ENCODE measurements at regions not wholly inside any gene's neighbourhood (a gene's known extent, or its start where the extent isn't known, plus 50 kb on each side); places are given as distances from the start of the nearest gene placed in this dataset.

DNA sequence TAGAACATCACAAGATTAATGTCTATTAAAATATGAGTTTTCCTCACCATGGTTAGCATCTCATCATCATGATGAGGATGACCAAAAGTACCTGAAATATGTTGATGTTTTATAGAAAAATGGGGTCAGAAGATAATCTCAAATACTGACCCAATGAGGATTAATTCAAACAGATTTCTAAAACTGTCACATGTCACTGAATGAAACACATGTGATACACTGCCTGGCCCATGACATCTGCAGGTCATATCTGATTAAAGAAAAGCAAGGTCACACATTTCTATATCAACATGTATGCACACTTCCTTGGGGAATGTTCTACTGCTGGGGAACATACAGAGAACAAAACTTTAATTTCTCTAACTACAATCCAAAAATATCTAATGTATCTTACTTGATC is 470.6 kb upstream of the ADGRL2 start:
- no peak for DNase-seq (ENCODE audit: low spot score)

GRCh38 chr1:81329041-81329440 is 471.7 kb upstream of the ADGRL2 start:
- DNase-seq (ENCODE audit: low spot score): no peak

- DNase-seq (ENCODE audit: low spot score): no peak
Measured at GRCh38 chr1:81327743-81328142, 473.0 kb upstream of the ADGRL2 start.

DNA sequence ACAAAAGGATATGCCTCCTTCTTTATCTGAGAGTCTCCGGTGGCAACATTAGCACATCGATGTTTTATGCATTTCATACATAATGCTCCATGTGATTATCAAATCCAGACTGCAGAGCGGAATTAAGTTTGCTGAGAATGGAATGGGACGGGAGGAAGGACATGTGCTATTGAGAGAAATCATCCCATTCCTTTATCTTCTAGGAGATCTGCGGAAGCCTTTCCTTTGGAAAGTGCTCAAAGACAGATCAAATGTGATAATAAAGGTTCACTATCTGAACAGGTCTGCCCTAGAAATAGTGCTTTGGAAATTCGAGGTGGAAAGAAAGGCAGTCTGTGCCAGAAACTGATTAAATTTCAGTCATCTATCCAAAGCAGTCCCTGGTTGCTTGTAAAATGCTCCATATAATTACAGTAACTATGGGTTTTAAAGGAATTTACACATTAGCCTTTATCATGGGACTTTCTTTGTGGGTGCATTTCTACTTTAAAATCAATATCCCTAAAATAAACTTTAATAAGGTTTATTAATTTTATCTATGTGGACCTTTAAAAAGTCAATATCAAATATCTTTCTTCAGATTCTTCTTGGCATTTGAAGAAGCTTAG is 473.5 kb upstream of the ADGRL2 start:
- DNase-seq (ENCODE audit: low spot score): no peak

- DNase-seq (ENCODE audit: low spot score): no peak
Measured at GRCh38 chr1:81326212-81326611, 474.5 kb upstream of the ADGRL2 start.

GRCh38 chr1:81325397-81325796 is 475.3 kb upstream of the ADGRL2 start:
- DNase-seq (ENCODE audit: low spot score): no peak

- no peak for DNase-seq (ENCODE audit: low spot score)
Measured at GRCh38 chr1:81323862-81324261, 476.9 kb upstream of the ADGRL2 start.

- DNase-seq (ENCODE audit: low spot score): no peak
Measured at GRCh38 chr1:81317191-81317590, 483.5 kb upstream of the ADGRL2 start.

DNA sequence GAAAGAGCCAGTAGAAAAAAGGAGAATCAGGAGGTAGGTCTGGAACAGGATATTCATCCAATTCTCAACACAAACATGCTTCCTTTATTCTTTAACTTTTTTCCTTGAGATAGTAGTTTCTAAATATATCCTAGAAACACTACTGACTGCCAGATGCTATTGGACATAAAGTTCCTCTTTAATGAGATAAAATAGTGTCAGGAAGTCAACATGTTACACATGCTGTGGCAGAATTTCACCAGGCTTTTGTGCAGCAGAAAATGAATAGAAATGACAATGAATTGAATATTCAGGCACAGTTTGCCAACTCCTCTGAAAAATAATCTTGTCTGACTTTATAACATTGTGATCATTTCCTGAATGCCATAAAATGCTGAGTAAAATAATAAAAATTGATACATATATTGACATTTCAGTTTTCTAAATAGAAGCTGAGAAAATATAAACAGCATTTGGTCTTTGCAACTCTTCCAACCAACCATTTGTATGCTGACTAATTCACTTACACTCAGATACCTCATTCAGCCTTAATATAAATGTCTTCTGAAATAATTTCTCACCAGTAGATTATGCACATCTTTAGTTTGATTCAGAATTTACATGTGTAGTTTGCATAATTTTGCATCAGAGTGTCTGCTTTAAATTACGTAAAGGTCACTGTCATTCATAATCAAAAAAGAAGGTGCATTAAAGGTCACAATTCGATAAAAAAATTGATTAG is 486.1 kb upstream of the ADGRL2 start:
- DNase-seq (ENCODE audit: low spot score): no peak

DNA sequence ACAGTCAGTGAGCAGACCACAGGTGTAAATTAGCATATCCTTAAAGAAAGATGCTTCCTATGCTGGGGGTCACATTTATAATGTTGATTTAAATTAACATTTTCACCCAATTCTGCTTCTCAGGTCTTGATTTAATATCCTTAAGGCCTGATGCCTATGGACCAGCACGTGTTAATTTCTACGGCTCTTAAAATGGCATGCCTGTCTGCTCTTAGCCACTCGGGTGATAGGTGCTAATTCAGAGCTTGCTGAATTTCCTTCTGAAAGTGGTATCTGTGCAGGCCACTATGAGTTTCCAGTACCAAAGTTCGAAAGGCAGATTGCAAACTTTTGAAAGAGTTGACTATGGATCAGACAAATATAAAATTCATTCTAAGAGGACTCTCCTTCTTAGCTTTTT is 487.4 kb upstream of the ADGRL2 start:
- no peak for DNase-seq (ENCODE audit: low spot score)

GRCh38 chr1:81312272-81312754 is 488.4 kb upstream of the ADGRL2 start:
- DNase-seq (ENCODE audit: low spot score): no peak

DNA sequence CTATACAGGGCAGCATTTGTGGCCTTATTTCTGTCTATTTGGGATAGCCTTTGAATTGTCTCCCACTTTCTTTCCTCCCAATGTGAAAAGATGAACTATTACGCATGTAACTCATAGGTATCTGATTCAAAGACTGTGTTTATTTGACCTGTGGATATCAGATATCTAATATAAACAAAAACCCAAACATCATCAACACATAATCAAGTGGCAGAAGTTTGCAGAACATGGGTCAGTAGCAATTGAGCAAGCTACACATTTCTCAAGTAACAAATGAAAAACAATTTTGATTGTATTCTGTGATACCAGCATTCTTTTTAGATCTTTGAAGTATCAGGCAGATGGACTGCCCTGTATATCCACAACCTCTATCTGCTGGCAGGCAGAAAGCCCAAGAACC is 490.5 kb upstream of the ADGRL2 start:
- no peak for DNase-seq (ENCODE audit: low spot score)

GRCh38 chr1:81308191-81308590 is 492.5 kb upstream of the ADGRL2 start:
- DNase-seq (ENCODE audit: low spot score): no peak

GRCh38 chr1:81307786-81308185 is 492.9 kb upstream of the ADGRL2 start:
- no peak for DNase-seq (ENCODE audit: low spot score)

DNA sequence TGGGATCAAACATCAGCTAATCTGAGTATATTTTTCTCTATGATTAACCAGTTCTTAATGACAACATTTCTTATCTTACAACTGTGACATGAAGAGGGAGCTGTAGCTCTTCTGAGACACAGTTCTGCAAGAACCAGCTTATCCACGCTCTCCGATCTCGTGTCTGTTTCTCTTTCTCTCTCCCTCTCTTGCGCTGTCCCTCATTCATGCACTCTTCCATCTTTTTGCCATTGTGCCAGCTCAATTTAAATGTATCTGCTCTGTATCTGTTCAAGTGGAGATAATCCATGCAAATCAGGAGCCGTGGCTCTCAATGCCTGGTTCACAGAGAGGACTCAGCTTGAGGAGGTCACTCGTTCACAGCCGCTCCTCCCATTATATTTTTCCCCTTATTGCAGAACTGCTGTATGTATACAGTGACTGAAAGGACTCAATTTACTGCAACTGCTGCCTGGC is 494.7 kb upstream of the ADGRL2 start:
- peak; percentile 43 for DNase-seq (ENCODE audit: low spot score)

DNA sequence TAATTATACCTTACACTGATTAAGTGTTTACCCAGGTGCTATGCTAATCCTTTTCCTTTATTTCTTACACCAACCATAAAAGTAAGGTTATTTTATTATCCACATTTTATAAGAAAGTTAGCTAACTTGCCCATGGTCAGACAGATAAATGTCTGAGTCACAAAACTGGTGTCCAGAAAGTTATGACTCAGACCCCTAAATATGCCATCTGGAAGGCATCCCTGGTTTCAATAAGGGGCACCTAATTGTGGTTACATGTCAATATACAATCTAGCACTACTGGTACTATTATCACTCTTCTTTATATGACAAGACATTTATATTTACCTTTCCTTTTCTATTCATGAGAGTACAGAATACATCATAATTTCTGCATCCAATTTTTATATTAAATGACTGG is 496.5 kb upstream of the ADGRL2 start:
- DNase-seq (ENCODE audit: low spot score): peak; percentile 40

DNA sequence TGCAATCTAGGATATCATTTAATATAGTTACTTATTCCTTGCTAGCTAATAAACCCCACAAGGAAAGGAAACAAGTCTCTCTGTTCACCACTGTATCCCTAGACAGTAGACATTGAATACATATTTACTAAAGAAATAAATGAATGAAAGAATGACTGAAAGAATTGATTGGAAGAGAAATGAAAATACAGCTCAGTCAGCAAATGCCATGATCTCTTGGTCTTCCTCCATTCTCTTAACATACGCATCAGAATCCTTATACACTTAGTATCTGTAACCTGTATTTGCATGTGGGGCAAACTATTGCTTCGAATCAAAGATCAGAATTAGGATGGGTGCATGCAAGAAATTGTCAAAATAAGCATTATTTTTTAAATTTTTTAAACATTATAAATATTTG is 500.8 kb upstream of the ADGRL2 start:
- DNase-seq (ENCODE audit: low spot score): no peak

GRCh38 chr1:81298266-81298665 is 502.5 kb upstream of the ADGRL2 start:
- no peak for DNase-seq (ENCODE audit: low spot score)

GRCh38 chr1:81296601-81297000 is 504.1 kb upstream of the ADGRL2 start:
- DNase-seq (ENCODE audit: low spot score): no peak

GRCh38 chr1:81290326-81290725 is 510.4 kb upstream of the ADGRL2 start:
- no peak for DNase-seq (ENCODE audit: low spot score)

DNA sequence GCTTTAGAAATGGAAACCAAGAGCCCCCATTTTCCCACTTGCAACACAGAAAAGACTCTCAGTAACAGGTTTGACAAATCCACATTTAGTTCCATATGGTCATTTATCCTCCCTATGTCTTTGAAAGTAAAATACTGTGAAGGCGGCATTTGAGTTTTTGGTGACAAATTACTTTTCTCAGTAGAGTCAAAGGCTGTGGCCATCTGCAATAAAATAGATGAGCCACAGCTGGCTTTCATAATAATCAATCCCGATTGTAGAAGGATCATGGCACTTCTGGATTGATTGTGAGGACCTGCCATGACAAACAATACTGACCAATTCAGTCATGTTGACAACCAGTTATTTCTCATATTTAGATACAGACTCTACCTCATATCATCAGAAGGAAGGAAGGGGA is 512.0 kb upstream of the ADGRL2 start:
- no peak for DNase-seq (ENCODE audit: low spot score)

GRCh38 chr1:81287411-81288080 is 513.2 kb upstream of the ADGRL2 start:
- DNase-seq (ENCODE audit: low spot score): no peak

DNA sequence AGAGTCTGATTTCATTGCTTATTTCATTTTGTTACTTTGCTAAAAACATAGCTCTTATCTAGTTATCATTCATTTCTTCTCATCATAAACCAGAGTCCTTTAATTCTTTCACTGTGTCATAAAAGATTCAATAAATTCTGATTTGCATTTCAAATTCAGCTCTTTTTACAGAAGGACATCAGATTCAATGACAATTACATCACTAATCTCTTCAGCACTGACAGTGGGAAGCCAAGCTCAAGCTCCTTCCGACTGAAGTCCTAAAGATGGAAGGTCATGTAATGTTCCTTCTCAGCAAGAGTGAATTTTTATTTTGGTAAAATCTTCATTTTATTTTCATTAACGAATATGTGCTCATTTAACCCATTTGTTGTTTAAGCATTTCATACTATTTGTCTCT is 530.7 kb upstream of the ADGRL2 start:
- DNase-seq (ENCODE audit: low spot score): no peak
